ENCODE measurements at regions not wholly inside any gene's neighbourhood (a gene's known extent, or its start where the extent isn't known, plus 50 kb on each side); places are given as distances from the start of the nearest gene placed in this dataset.

- intact Hi-C loops (cut with DNase I; ENCODE audit: low total_unique reads): no loop called here
- H3K4me3 ChIP-seq (ENCODE audit: low read depth, poor library complexity, severe bottlenecking): no peak overlapping the region
- TF ChIP-seq POLR2A (IDR thresholded peaks at IDR 0.05) (no peak), CTCF (IDR thresholded peaks at IDR 0.05) (no peak)
- WGBS, 2 donors: 83 to 84% methylated on average over 5 of the region's 5 CpGs
- no peak for DNase-seq (ENCODE audit: low spot score in 2 of 2)
Measured at GRCh38 chr3:124671106-124671505, 59.1 kb upstream of the UMPS start.

GRCh38 chr3:124674336-124674735, 55.9 kb upstream of the UMPS start:
- no peak overlapping the region for H3K4me3 ChIP-seq (ENCODE audit: low read depth, poor library complexity, severe bottlenecking)
- no peak for DNase-seq (ENCODE audit: low spot score in 2 of 2)
- no peak for TF ChIP-seq CTCF (IDR thresholded peaks at IDR 0.05)
- TF ChIP-seq POLR2A (IDR thresholded peaks at IDR 0.05): no peak
- intact Hi-C loops (cut with DNase I; ENCODE audit: low total_unique reads): no loop called here
- 88 to 94% methylated on average over 13 of the region's 13 CpGs for WGBS, 2 donors

DNA sequence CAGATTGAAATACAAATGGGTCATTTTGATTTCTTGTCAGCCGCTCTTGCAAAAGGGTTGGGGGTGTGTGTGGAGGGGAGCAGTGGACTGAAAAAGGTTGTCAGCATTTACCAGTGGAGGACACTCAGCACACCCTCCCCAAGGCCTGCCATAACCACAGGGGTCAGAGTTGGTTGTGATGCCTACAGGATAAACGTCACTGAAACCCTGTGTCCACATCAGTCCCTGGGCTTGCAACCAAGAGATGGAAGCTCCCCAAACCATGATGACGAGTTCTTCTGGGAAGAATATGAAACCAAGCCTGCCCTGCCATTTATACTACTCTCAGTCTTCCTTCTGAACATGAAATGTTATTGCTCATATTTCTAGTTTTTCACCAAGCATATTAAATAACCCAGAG, 54.0 kb upstream of the UMPS start:
- 74 to 79% methylated on average over 3 of the region's 3 CpGs for WGBS, 2 donors
- intact Hi-C loops (cut with DNase I; ENCODE audit: low total_unique reads): no loop called here

GRCh38 chr3:124679048-124679638, 51.1 kb upstream of the UMPS start:
- peak in 1 of 2 donors; percentile 37 for DNase-seq (ENCODE audit: low spot score in 2 of 2)
- TF ChIP-seq CTCF (IDR thresholded peaks at IDR 0.05) (no peak), POLR2A (IDR thresholded peaks at IDR 0.05) (no peak)
- WGBS, 2 donors: 81 to 93% methylated on average over 5 of the region's 5 CpGs
- intact Hi-C loops (cut with DNase I; ENCODE audit: low total_unique reads): no loop called here
- no peak overlapping the region for H3K4me3 ChIP-seq (ENCODE audit: low read depth, poor library complexity, severe bottlenecking)

More for the DNA sequence above, 54.0 kb upstream of the UMPS start:
- H3K4me3 ChIP-seq (ENCODE audit: low read depth, poor library complexity, severe bottlenecking): no peak overlapping the region
- TF ChIP-seq POLR2A (IDR thresholded peaks at IDR 0.05): no peak
- TF ChIP-seq CTCF (IDR thresholded peaks at IDR 0.05): no peak
- DNase-seq (ENCODE audit: low spot score in 2 of 2): peak in 1 of 2 donors; percentile 7

Small RNAs in the stretch of these regions (microRNA-seq; reads per million reads assigned to microRNA genes)
- 0 reads per million in 2 donors for gene MIR5002 (ENCODE audit: borderline number of aligned reads in 1 of 2, borderline replicate concordance in 2 of 2)
- gene MIR6083 (ENCODE audit: borderline number of aligned reads in 1 of 2, borderline replicate concordance in 2 of 2): 0 reads per million in 2 donors
